ENCODE measurements at regions not wholly inside any gene's neighbourhood (a gene's known extent, or its start where the extent isn't known, plus 50 kb on each side); places are given as distances from the start of the nearest gene placed in this dataset.

- TF ChIP-seq CEBPB (IDR thresholded peaks at IDR 0.05; ENCODE audit: low read depth, low read length) (no peak), MXI1 (IDR thresholded peaks at IDR 0.05; ENCODE audit: borderline replicate concordance, low read depth, low read length) (no peak), CTCF (conservative IDR thresholded peaks at IDR 0.05; ENCODE audit: low read depth, low read length) (no peak), POLR2A (IDR thresholded peaks at IDR 0.05; ENCODE audit: low read depth, low read length) (no peak), RAD21 (IDR thresholded peaks at IDR 0.05; ENCODE audit: low read length) (no peak), USF2 (IDR thresholded peaks at IDR 0.05; ENCODE audit: low read depth, low read length) (no peak), RFX5 (IDR thresholded peaks at IDR 0.05; ENCODE audit: low read depth, low read length) (no peak), RCOR1 (IDR thresholded peaks at IDR 0.05; ENCODE audit: insufficient replicate concordance, low read length) (no peak), MAZ (IDR thresholded peaks at IDR 0.05; ENCODE audit: borderline replicate concordance, low read depth, low read length) (no peak), MAFK (IDR thresholded peaks at IDR 0.05; ENCODE audit: low read depth, low read length) (no peak), SMC3 (IDR thresholded peaks at IDR 0.05; ENCODE audit: low read depth, low read length) (no peak), NFE2L2 (IDR thresholded peaks at IDR 0.05; ENCODE audit: low read depth, low read length) (no peak), ELK1 (IDR thresholded peaks at IDR 0.05; ENCODE audit: borderline replicate concordance, low read depth, low read length) (no peak), BHLHE40 (IDR thresholded peaks at IDR 0.05; ENCODE audit: low read depth, low read length) (no peak)
Measured at GRCh38 chr14:42307239-42307825, 700.7 kb downstream of the LRFN5 start.
